ENCODE measurements at regions not wholly inside any gene's neighbourhood (a gene's known extent, or its start where the extent isn't known, plus 50 kb on each side); places are given as distances from the start of the nearest gene placed in this dataset.

GRCh38 chr21:27820342-27820741 is 853.5 kb upstream of the ADAMTS5 start:
- H3K27ac ChIP-seq (replicated peaks), result no peak overlapping the region
- H3K9me3 ChIP-seq (replicated peaks), result no peaks in the 10 kb centered on the region
- no peaks in the 10 kb centered on the region for H3K36me3 ChIP-seq
- no peaks in the 10 kb centered on the region for H3K27me3 ChIP-seq (ENCODE audit: low read depth)
- TF ChIP-seq CTCF (IDR thresholded peaks at IDR 0.05; ENCODE audit: borderline replicate concordance), result no peak
- intact Hi-C loops (cut with micrococcal nuclease), result no loop called here
- no peak for DNase-seq
- no peak overlapping the region for H3K4me3 ChIP-seq
- H3K4me1 ChIP-seq, result peaks cover 24% of the 10 kb centered on the region

DNA sequence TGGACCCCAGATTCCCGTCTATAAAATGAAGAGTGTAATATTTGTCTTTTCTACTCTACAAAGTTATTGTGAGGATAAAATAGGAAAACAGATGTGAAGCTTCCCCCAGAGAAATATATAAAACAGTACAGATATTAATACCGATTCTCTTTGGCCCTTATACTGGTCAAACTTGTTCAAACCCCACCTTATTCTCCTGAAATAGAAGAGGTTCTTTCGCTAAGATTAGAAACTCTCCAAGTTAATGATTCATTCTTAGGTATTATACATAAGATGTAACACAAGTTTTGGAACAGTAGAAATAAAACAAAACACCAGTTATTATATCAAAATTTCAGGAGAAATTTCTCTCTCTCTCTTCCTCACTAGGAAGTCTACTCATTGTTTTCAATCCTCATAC is 852.4 kb upstream of the ADAMTS5 start:
- intact Hi-C loops (cut with micrococcal nuclease), result no loop called here
- H3K36me3 ChIP-seq, result no peaks in the 10 kb centered on the region

GRCh38 chr21:27818847-27819246 is 852.0 kb upstream of the ADAMTS5 start:
- DNase-seq, result no peak
- H3K36me3 ChIP-seq, result no peaks in the 10 kb centered on the region
- intact Hi-C loops (cut with micrococcal nuclease), result no loop called here
- TF ChIP-seq CTCF (IDR thresholded peaks at IDR 0.05; ENCODE audit: borderline replicate concordance), result no peak
- no peaks in the 10 kb centered on the region for H3K9me3 ChIP-seq (replicated peaks)
- peaks cover 24% of the 10 kb centered on the region for H3K4me1 ChIP-seq
- H3K27me3 ChIP-seq (ENCODE audit: low read depth), result no peaks in the 10 kb centered on the region
- peak overlapping the region; percentile 43 for H3K27ac ChIP-seq (replicated peaks)
- H3K4me3 ChIP-seq, result no peak overlapping the region

More for the DNA sequence above, 852.4 kb upstream of the ADAMTS5 start:
- Histone ChIP-seq H3K27me3 (ENCODE audit: low read depth) (no peaks in the 10 kb centered on the region), H3K9me3 (replicated peaks) (no peaks in the 10 kb centered on the region), H3K27ac (replicated peaks) (no peak overlapping the region), H3K4me1 (peaks cover 24% of the 10 kb centered on the region), H3K4me3 (no peak overlapping the region)
- DNase-seq, result no peak
- no peak for TF ChIP-seq CTCF (IDR thresholded peaks at IDR 0.05; ENCODE audit: borderline replicate concordance)

DNA sequence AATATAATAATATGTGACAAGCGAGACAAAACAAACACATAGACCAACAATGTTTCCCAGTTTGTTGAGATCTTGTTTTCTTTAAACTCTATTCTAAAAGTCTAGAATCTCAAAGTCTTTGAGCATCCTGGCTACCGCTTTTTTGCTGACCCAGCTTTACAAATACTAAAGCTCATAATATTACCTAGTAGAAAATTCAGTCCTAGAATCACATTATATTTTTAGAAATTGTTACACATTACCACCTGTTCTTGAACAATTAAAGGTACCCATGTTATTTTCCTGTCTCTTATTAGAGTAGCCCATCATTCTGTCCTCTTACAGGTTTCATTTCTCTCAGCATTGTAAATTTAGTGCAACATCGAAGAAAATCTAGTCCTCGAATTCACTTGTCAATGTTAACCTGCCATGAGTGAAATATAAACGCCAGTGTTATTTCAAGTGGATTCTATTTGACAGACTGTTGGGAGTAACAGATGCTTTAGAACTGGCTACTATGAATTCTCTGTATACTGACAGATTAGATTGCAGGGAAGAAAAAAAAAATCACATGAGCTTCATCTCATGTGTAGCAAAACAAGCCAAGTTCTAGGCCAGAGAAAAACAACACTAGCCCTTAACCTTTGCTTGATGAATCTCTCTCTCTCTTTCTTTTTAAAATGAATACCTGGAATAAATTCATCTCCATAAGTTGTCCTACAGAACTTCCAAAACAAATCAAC is 851.2 kb upstream of the ADAMTS5 start:
- TF ChIP-seq CTCF (IDR thresholded peaks at IDR 0.05; ENCODE audit: borderline replicate concordance), result no peak
- Histone ChIP-seq H3K36me3 (no peaks in the 10 kb centered on the region), H3K9me3 (replicated peaks) (no peaks in the 10 kb centered on the region), H3K4me1 (peaks cover 24% of the 10 kb centered on the region), H3K27me3 (ENCODE audit: low read depth) (no peaks in the 10 kb centered on the region), H3K27ac (replicated peaks) (peak overlapping the region; percentile 43), H3K4me3 (no peak overlapping the region)
- intact Hi-C loops (cut with micrococcal nuclease), result no loop called here
- DNase-seq, result no peak

- H3K27ac ChIP-seq (replicated peaks), result peak overlapping the region; percentile 64
- intact Hi-C loops (cut with micrococcal nuclease), result no loop called here
- no peaks in the 10 kb centered on the region for H3K27me3 ChIP-seq (ENCODE audit: low read depth)
- peaks cover 24% of the 10 kb centered on the region for H3K4me1 ChIP-seq
- no peaks in the 10 kb centered on the region for H3K9me3 ChIP-seq (replicated peaks)
- H3K36me3 ChIP-seq, result no peaks in the 10 kb centered on the region
- H3K4me3 ChIP-seq, result no peak overlapping the region
- DNase-seq, result no peak
- no peak for TF ChIP-seq CTCF (IDR thresholded peaks at IDR 0.05; ENCODE audit: borderline replicate concordance)
Observed at GRCh38 chr21:27817074-27817473, 850.2 kb upstream of the ADAMTS5 start.

Measured in left ventricle myocardium inferior (tissue), 1 donor.